ENCODE measurements at regions not wholly inside any gene's neighbourhood (a gene's known extent, or its start where the extent isn't known, plus 50 kb on each side); places are given as distances from the start of the nearest gene placed in this dataset.
A peak's percentile ranks its signal among the peaks of the same experiment; 100 is the strongest.
"Not testable (repeated sequence)": the region's sequence is repeated elsewhere in the genome, so short reads cannot be mapped to it uniquely, and the experiment has no call there.

- no peak for DNase-seq (ENCODE audit: low read depth)
Observed at GRCh38 chr2:14982790-14983189, 350.3 kb downstream of the LRATD1 start.

DNA sequence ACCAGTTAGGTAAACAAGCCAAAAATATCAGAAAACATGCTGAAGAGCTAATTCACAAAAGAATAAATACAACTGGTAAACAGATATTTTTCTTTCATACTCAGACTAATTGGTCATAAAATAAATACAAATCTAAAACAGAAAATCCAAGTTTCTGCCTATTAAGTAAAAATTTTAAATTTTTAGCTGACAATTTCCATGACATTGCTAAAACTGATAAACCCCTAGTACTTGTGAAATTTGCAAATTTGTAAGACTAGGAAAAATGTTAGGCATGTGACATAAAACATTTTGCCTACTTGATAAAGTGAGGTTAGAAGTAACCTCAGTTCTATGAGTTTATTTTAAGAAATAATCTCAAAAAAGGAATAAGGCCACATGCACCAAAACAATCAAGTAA is 356.1 kb downstream of the LRATD1 start:
- DNase-seq (ENCODE audit: low read depth) = no peak

DNA sequence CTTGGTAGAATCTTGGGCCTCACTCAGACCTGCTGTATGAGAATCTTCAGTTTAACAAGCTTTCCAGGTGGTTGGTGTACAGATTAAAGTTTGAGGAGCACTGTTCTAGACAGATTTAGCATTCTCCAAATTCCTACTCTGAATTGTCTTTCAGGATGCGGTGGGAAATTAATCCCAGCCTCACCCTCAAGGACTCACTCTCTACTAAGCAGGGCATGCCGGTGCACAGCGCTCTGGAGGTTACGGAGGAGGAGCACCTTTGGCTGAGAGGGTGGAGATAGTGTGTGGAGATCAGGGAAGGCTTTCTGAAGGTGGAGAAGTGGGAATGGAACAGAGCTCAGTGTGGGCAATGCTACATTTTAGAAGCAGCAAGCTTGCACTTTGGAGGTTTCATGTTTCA is 359.2 kb downstream of the LRATD1 start:
- DNase-seq (ENCODE audit: low read depth) = no peak

GRCh38 chr2:14994721-14995120 is 362.2 kb downstream of the LRATD1 start:
- no peak for DNase-seq (ENCODE audit: low read depth)

DNA sequence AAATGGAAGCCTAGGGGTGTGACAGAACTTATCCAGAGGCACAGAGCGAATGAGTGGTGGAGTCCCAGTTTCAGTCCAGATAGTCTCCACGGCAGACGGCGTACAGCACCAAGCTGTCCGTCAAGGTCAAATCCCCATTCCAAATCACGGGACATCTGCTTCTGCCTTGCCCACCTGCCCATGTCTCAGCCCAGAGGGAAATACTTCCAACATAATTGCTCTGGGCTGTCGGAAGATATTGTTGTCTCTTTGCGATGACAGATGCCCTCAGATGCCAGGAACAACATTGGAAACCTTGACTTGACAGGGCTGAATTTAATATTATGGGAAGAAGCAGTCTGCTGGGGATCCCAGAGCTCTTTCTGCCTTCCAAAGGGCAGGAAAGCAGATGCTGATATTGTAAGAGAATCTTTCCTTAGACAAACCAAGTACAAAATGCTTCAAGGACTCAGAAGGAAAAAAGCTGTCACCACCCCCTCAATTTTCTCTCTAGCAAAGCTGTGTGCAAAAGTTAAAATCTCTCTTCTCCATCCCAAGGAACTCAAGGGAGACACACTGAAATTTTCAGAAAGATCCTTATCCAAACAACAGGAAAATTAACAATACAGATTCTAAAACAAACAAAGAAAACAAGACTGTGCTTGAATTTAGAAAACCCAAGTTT is 364.0 kb downstream of the LRATD1 start:
- no peak for DNase-seq (ENCODE audit: low read depth)

DNA sequence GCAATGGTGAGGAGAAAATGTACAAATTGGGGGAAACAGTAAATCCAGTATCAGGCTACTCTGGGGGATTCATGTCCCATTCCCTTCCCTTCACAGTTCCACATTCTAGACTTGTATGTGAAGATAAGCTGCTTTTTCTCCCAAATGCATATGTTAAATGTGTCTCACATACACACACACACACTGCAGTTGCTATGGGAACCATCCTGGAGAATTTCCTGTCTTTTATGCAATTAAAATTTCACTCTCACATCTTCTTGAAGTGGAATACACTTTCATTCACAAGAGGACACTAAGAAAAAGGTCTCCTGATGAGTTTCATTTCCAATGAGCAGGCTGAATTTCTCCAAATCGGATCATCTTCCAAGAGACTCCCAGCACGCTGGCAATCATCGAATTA is 366.0 kb downstream of the LRATD1 start:
- DNase-seq (ENCODE audit: low read depth) = no peak

- no peak for DNase-seq (ENCODE audit: low read depth)
Observed at GRCh38 chr2:14999114-14999661, 366.7 kb downstream of the LRATD1 start.

DNA sequence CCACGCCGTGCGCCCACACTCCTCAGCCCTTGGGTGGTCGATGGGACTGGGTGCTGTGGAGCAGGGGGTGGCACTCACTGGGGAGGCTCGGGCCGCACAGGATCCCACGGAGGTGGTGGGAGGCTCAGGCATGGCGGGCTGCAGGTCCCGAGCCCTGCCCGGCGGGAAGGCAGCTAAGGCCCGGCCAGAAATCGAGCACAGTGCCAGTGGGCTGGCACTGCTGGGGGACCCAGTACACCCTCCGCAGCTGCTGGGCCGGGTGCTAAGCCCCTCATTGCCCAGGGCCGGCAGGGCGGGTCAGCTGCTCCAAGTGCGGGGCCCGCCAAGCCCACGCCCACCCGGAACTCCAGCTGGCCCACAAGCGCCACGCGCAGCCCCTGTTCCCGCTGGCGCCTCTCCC is 370.0 kb downstream of the LRATD1 start:
- DNase-seq (ENCODE audit: low read depth) = not testable (repeated sequence)

DNA sequence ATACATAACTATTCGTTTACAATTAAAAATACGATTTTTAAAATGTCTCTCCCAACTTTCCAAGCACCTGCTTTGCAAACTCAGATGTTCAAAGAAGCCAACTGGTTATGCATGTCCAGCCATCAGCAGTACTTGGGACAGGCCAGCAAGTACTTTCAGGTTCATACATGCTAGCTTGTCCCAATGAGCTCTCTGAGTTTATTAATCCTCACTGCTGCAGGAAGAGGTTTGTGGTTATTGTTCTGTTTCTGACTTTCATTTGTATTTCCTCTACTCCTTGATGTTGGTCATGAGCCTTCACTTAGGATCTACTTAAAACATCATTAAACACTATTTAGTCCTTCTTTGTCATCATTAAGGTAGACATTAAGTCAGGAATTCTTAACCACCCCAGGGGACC is 374.1 kb downstream of the LRATD1 start:
- DNase-seq (ENCODE audit: low read depth) = no peak

DNA sequence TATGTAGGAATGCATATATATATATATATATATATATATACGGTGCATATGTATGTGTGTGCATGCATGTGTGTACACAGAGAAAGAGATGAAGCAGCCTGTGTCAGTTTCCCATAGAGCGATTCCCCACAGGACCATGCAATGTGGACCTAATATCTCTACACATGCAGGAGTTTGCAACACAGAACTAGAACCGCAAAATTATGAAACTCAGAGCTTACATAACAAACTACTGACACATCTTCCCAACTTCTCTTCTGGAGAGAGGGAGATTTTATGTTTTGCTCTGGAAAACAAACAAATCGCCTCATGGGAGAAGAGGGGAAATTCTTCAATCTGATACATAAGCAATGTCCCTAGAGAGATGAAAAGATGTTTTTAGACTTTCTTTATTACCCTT is 377.2 kb downstream of the LRATD1 start:
- DNase-seq (ENCODE audit: low read depth) = peak; percentile 3

- DNase-seq (ENCODE audit: low read depth) = no peak
Observed at GRCh38 chr2:15010346-15010745, 377.8 kb downstream of the LRATD1 start.

DNA sequence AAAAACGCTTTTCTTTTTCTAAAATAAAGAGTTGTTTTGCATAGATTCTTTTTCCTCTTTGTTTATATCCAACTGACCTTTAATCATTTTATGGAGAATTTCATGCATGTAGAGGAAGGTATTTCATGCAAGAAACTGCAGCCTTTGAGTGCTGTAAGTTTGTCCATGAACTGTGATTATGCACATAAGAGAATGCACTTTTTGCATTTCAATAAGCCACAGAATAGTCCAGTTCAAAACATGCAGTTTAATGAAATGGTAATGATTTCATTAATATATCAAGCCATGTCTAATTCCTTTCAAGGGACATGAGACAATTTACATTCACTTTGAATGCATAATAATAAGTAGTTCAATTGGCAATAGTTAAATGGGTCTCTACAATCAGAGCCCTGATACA is 386.3 kb downstream of the LRATD1 start:
- no peak for DNase-seq (ENCODE audit: low read depth)

DNA sequence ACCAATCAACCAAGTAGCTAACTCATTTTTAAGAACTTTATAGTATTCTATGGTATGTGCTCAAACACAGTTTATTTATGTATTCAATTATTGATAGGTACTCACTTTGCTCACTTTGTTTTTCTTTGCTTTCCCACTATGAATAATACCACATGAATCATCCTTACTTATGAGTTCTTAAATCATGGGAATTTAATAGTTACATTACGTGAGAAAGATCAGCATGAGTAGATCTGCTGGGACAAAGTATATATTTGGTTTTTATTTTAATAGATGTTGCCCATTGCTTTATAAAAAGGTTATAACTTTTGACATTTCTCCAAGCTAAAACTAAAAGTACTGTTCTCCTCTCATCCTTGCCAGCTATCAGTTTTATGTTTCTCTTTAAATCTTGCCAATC is 390.7 kb downstream of the LRATD1 start:
- no peak for DNase-seq (ENCODE audit: low read depth)

- no peak for DNase-seq (ENCODE audit: low read depth)
Observed at GRCh38 chr2:15028406-15028805, 395.9 kb downstream of the LRATD1 start.

DNA sequence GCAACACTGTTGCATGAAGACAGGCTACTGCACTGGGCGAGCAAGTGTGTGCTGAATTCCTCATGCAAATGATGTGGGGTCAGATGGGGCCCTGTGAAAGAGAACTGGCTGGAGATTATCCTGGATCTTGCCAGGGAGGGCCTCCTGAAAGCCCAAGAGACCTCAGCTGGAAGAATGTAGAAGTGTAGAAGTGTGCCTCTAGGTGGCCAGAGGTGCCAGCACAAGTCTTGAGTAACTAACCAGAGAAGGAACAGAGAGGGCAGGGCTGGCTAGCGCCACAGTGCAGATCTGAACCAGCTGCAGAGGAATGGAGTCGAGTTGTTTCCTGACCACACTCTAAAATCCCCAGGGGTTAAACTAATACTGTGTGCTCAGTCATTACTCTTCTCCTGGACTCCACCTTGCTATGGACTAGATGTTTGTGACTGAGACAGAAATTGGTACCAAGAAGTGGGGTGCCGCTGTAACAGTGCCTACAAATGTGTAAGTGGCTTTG is 399.3 kb downstream of the LRATD1 start:
- no peak for DNase-seq (ENCODE audit: low read depth)

- no peak for DNase-seq (ENCODE audit: low read depth)
Observed at GRCh38 chr2:15034246-15034645, 401.7 kb downstream of the LRATD1 start.

- DNase-seq (ENCODE audit: low read depth) = no peak
Observed at GRCh38 chr2:15034860-15035259, 402.3 kb downstream of the LRATD1 start.

- DNase-seq (ENCODE audit: low read depth) = no peak
Observed at GRCh38 chr2:15038366-15039364, 406.1 kb downstream of the LRATD1 start.

- DNase-seq (ENCODE audit: low read depth) = no peak
Observed at GRCh38 chr2:15040429-15041084, 408.0 kb downstream of the LRATD1 start.

GRCh38 chr2:15041429-15041837 is 408.9 kb downstream of the LRATD1 start:
- DNase-seq (ENCODE audit: low read depth) = no peak

- no peak for DNase-seq (ENCODE audit: low read depth)
Observed at GRCh38 chr2:15042801-15043217, 410.3 kb downstream of the LRATD1 start.

DNA sequence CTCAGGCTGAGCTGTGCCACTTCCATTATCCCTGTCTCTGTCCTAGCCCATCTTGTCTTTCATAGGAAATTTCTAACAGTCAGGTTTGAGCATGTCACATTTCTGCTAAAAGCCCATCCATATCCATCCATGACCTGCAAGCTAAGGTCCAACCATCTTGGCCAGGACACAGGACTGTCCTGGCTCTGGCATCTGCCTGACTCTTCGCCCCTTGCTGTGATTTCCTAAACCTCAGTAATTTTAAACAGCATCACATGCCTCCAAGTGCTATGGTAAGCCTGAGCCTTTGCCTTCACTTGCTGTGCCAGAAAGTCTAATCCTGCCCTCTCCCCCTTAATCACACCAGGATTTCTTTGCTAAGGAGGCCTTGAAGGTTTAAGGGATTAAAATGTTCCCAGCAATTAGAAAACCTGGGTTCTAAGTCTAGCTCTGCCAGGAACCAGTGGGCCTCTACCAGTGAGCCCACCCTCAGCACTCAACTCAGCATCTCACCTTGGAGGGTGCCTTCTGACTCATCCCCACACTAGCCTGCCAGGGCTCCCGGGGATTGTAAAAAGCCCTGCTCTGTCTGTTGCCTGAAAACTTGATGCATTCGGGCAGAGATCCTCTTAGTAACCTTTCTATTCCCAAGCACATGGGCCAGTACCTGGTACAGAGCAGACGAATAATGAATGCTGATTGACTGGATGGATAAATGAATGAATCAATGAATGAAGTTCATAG is 411.0 kb downstream of the LRATD1 start:
- no peak for DNase-seq (ENCODE audit: low read depth)

Data from amniotic epithelial cell (primary cell).